ENCODE measurements at regions not wholly inside any gene's neighbourhood (a gene's known extent, or its start where the extent isn't known, plus 50 kb on each side); places are given as distances from the start of the nearest gene placed in this dataset.

DNA sequence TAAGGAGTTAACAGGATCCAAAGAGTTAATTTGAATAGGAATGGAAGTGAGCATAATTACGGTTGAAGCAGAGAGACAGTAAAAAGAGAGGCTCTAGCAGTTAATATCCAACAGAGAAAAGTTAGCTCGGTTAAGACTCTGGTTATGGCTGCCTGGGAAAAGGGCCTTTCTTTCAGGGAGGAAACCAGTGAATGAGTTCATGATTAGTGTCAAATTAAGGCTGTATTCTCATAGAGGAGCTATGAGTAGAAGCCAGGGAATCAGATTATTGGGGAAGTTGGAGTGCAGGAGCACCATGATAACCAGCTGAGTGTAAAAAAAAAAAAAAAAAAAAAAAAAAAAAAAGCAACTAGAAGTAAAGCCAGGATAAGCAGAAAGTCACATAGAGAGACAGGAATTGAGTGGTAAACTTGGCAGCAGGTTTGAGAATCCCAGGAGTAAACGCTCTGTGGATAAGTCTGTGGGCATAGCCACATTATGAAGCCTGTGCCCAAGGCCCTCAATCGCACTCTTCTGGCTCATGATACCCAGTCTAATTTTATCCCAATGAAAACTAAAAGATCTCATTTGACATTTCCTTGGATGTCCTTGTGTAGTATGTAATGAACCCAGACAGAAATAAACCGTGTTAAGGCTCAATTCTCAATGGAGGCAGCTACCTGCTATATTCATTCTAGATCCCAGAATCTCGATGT is 372.6 kb upstream of the MPDZ start:
- Mint-ChIP-seq H3K9me3 (peaks cover 11% of the 10 kb centered on the region), H3K36me3 (ENCODE audit: low read depth) (no peaks in the 10 kb centered on the region), H3K27me3 (no peaks in the 10 kb centered on the region), H3K4me3 (no peak overlapping the region), H3K27ac (no peak overlapping the region), H3K4me1 (no peaks in the 10 kb centered on the region)
- ChIA-PET CTCF (no interaction called here), POLR2A (no interaction called here)
- DNase-seq = no peak

DNA sequence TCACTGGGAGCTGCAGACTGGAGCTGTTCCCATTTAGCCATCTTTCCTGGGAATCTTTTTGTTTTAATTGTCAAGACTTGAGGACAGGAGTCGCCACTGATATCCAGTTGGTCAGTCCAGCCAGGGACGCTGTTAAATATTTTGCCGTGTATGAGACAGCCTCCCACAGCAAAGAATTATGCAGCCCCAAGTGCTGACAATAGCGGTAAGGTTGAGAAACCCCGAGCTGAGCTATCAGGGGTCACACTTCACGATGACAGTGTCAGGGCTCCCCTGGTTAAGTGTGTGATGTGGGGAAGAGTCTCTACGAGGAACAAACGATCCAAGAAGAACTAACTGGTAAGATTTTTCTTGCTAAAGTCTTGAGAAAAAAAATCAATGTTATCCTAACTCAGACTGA is 372.0 kb upstream of the MPDZ start:
- CTCF ChIA-PET = no interaction called here
- Mint-ChIP-seq H3K9me3 (peaks cover 11% of the 10 kb centered on the region), H3K27ac (no peak overlapping the region)

DNA sequence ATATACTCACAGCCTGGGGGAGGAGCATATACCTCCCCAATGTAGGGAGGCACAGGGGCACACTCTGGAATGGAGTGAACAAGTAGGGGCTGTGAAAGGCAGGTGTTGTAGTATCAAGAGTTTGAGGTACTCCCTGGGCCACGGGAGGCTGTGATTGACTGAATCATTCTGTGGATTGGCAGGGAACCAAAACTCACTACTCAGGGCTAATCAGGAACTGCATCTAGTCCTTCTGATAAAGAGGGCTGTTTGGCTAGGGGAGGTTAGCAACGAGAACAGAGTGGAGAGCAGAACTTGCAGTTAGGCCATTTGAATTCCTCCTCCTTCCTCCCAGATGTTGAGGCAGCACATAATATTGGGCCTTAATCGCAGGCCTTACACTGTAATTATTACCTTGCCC is 369.2 kb upstream of the MPDZ start:
- ChIA-PET CTCF (no interaction called here), POLR2A (no interaction called here)
- no peaks in the 10 kb centered on the region for H3K27me3 Mint-ChIP-seq
- H3K9me3 Mint-ChIP-seq = peaks cover 7% of the 10 kb centered on the region
- H3K4me1 Mint-ChIP-seq = no peaks in the 10 kb centered on the region
- no peaks in the 10 kb centered on the region for H3K36me3 Mint-ChIP-seq (ENCODE audit: low read depth)
- no peak overlapping the region for H3K4me3 Mint-ChIP-seq
- DNase-seq = no peak
- H3K27ac Mint-ChIP-seq = no peak overlapping the region

More for the DNA sequence above, 372.0 kb upstream of the MPDZ start:
- POLR2A ChIA-PET = no interaction called here
- no peaks in the 10 kb centered on the region for H3K36me3 Mint-ChIP-seq (ENCODE audit: low read depth)
- no peaks in the 10 kb centered on the region for H3K27me3 Mint-ChIP-seq
- no peak overlapping the region for H3K4me3 Mint-ChIP-seq
- H3K4me1 Mint-ChIP-seq = no peaks in the 10 kb centered on the region
- DNase-seq = no peak

DNA sequence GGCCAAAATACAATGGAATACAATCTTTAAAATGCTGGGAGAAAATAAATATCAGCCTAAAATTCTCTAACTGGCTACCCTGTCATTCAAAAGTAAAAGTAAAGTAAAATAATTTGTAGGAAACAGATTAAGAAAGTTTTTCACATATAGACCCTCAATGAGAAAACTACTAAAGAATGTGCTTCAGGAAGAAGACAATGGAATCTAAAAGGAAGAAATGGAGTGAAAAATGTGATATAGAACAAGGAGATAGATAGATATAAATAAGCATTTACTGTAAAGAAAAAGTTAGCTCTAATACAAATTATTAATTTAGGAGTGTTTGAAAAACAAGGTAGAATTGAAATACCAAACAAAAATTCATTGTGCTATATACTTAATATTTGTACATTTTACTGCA is 368.6 kb upstream of the MPDZ start:
- no peaks in the 10 kb centered on the region for H3K4me1 Mint-ChIP-seq
- no peak for DNase-seq
- CTCF ChIA-PET = no interaction called here
- no peak overlapping the region for H3K4me3 Mint-ChIP-seq
- no peaks in the 10 kb centered on the region for H3K36me3 Mint-ChIP-seq (ENCODE audit: low read depth)
- POLR2A ChIA-PET = no interaction called here
- H3K9me3 Mint-ChIP-seq = peaks cover 7% of the 10 kb centered on the region
- H3K27ac Mint-ChIP-seq = no peak overlapping the region
- H3K27me3 Mint-ChIP-seq = no peaks in the 10 kb centered on the region

DNA sequence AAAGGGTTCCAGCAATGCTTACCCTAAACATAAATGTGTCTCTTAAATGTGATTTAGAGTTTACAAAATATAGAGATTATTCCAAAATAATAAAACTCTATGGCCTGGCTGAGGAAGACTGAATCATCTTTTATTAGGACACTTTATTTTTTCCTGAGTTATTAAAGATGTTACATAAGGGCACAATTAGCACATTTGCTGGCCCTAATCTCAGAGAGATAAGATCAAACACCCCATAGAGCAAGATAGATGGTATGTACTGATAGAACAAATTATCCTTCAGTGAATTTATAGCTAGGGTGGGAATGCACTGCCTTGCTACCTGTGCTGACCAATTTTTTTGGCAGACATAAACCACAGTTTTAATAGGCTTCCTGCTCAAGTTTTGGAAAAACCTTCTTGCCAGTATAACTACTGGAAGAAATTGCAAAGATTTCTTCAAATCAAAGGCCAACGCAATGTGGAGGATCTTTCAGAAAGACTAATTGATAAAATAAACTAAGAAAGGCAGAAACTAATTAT is 367.1 kb upstream of the MPDZ start:
- Mint-ChIP-seq H3K4me3 (no peak overlapping the region), H3K36me3 (ENCODE audit: low read depth) (no peaks in the 10 kb centered on the region), H3K4me1 (no peaks in the 10 kb centered on the region), H3K27me3 (no peaks in the 10 kb centered on the region), H3K9me3 (peaks cover 1% of the 10 kb centered on the region), H3K27ac (no peak overlapping the region)
- POLR2A ChIA-PET = no interaction called here
- CTCF ChIA-PET = no interaction called here
- DNase-seq = no peak

DNA sequence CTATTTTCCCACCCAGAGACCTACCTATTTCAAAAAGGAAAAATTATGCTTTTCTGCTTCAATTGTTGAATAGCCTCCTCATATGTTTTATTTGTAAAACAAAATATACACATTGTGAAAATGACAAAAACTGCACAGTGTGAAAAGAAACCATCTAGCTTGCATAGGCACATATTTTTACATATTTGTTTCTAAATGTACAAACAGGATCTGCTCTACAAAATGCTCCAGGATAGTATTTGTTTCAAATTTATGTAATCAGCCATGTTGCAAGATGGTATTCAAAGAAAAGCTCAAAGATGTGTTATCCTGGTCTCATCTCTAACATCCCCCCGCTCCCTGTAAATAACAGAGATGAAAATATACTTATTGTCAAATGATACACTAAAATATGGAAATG is 366.1 kb upstream of the MPDZ start:
- Mint-ChIP-seq H3K36me3 (ENCODE audit: low read depth) (no peaks in the 10 kb centered on the region), H3K4me1 (no peaks in the 10 kb centered on the region), H3K27ac (no peak overlapping the region), H3K4me3 (no peak overlapping the region), H3K27me3 (no peaks in the 10 kb centered on the region), H3K9me3 (peaks cover 1% of the 10 kb centered on the region)
- ChIA-PET POLR2A (no interaction called here), CTCF (no interaction called here)
- DNase-seq = no peak

DNA sequence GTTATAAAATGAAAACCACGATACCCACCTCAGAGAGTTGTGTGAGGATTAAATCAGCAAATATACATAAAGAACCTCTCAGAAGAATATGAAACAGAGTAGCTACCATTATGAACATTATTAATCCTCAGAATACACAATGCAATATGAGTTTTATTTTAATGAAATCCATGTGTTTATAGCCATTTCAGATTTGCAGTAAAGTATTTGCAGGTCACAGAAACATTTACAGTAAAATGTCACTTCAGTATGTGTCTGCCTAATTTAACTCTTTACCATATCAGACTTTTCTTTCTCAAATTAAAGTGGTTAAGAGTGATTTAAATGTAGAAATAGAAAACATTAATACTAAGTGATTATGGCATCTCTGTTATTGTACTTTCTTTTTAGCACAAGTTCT is 365.2 kb upstream of the MPDZ start:
- no peaks in the 10 kb centered on the region for H3K27me3 Mint-ChIP-seq
- H3K4me3 Mint-ChIP-seq = no peak overlapping the region
- POLR2A ChIA-PET = no interaction called here
- H3K4me1 Mint-ChIP-seq = no peaks in the 10 kb centered on the region
- H3K9me3 Mint-ChIP-seq = peaks cover 1% of the 10 kb centered on the region
- no peak for DNase-seq
- H3K27ac Mint-ChIP-seq = no peak overlapping the region
- H3K36me3 Mint-ChIP-seq (ENCODE audit: low read depth) = no peaks in the 10 kb centered on the region
- CTCF ChIA-PET = no interaction called here

DNA sequence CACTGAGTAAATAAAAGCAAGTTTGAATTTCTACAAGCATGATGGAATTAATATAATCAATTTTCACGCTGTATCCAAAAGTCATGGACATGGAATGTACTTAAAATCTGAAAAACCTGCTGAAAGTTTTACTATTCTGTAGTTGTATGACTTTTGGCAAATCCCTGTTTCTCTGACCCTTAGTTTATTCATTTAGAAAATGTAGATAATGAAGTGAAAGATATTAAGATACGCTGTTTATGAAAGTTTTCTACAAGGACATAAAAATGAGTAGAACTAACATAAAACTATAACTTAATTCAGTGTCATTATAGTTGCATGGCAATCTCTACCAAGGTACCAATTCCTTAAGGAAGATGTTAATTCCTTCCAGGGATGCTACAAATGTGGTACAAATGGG is 363.2 kb upstream of the MPDZ start:
- H3K27me3 Mint-ChIP-seq = no peaks in the 10 kb centered on the region
- peaks cover 7% of the 10 kb centered on the region for H3K9me3 Mint-ChIP-seq
- CTCF ChIA-PET = no interaction called here
- no peaks in the 10 kb centered on the region for H3K4me1 Mint-ChIP-seq
- POLR2A ChIA-PET = no interaction called here
- DNase-seq = no peak
- no peak overlapping the region for H3K4me3 Mint-ChIP-seq
- no peak overlapping the region for H3K27ac Mint-ChIP-seq
- H3K36me3 Mint-ChIP-seq (ENCODE audit: low read depth) = no peaks in the 10 kb centered on the region

DNA sequence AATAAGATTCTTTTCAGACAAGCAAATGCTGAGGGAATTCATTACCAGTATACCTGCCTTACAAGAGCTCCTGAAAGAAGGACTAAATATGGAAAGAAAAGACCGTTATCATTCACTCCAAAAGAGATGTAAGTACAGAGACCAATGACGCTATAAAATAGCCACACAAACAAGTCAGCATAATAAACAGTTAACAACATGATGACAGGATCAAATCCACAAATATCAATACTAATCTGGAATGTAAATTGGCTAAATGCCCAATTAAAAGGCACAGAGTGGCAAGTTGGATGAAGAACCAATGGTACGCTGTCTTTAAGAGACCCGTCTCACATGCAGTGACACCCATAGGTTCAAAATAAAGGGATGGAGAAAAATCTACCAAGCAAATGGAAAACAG is 349.6 kb upstream of the MPDZ start:
- H3K36me3 Mint-ChIP-seq (ENCODE audit: low read depth) = no peaks in the 10 kb centered on the region
- H3K27ac Mint-ChIP-seq = no peak overlapping the region
- DNase-seq = no peak
- H3K4me1 Mint-ChIP-seq = no peaks in the 10 kb centered on the region
- ChIA-PET POLR2A (no interaction called here), CTCF (no interaction called here)
- H3K4me3 Mint-ChIP-seq = no peak overlapping the region
- H3K9me3 Mint-ChIP-seq = peaks cover 9% of the 10 kb centered on the region
- no peaks in the 10 kb centered on the region for H3K27me3 Mint-ChIP-seq

DNA sequence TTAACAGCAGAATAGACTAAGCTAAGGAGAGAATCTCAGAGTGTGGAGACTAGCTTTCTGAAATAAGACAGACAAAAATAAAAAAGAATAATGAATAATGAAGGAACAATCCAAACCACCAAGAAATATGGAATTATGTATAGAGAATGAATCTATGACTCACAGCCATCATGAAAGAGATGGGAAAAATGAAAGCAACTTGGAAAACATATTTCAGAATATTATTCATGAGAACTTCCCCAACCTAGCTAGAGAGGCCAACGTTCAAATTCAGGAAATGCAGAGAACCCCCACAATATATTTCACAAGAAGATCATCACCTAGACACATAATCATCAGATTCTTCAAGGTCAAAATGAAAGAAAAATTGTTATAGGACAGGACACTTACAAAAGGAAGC is 349.0 kb upstream of the MPDZ start:
- Mint-ChIP-seq H3K9me3 (peaks cover 9% of the 10 kb centered on the region), H3K4me3 (no peak overlapping the region), H3K27me3 (no peaks in the 10 kb centered on the region), H3K36me3 (ENCODE audit: low read depth) (no peaks in the 10 kb centered on the region), H3K4me1 (no peaks in the 10 kb centered on the region), H3K27ac (no peak overlapping the region)
- DNase-seq = no peak
- CTCF ChIA-PET = no interaction called here
- POLR2A ChIA-PET = no interaction called here

DNA sequence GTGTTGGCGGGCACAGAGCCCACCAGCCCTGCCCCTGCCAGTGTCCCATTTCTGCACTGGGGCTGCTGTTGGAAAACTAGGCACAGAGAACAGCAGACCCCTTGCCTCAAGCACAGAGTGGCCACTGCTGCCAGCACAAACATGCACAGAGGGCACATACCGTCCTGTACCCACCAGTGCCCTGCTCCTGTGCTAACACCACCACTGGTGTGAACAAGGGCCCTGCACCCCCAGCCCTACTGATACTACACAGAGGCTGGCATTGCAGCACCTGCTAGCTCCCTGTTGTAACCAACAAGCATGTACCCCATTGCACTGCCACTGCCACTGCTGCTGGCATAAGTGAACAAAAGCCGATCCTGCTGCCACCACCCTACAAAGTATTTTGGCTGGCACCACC is 348.0 kb upstream of the MPDZ start:
- H3K4me1 Mint-ChIP-seq = no peaks in the 10 kb centered on the region

DNA sequence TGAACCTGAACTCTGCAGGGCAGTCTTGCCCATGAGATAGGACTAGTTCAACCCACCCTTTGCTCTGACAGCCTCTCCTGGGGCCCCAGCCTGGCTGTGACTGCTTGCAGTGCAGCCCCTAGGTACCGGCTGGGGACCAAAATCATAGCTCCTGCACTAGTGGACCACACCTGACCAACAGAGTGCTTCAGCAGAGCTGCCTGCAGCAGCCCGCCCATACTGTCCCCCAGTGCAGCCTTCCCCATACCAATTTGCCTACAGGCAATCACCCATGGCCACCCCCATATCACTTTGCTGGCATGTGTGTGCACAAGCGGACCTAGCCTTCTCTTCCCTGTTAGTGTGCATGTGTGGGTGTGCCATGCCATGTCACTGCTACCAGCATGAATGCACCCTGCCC is 347.6 kb upstream of the MPDZ start:
- no peaks in the 10 kb centered on the region for H3K36me3 Mint-ChIP-seq (ENCODE audit: low read depth)
- H3K27ac Mint-ChIP-seq = no peak overlapping the region
- DNase-seq = no peak
- H3K4me1 Mint-ChIP-seq = no peaks in the 10 kb centered on the region
- H3K9me3 Mint-ChIP-seq = peaks cover 9% of the 10 kb centered on the region
- H3K27me3 Mint-ChIP-seq = no peaks in the 10 kb centered on the region
- H3K4me3 Mint-ChIP-seq = no peak overlapping the region
- POLR2A ChIA-PET = no interaction called here
- CTCF ChIA-PET = no interaction called here

More for the DNA sequence above, 348.0 kb upstream of the MPDZ start:
- Mint-ChIP-seq H3K27me3 (no peaks in the 10 kb centered on the region), H3K4me3 (no peak overlapping the region), H3K27ac (no peak overlapping the region), H3K36me3 (ENCODE audit: low read depth) (no peaks in the 10 kb centered on the region), H3K9me3 (peaks cover 9% of the 10 kb centered on the region)
- CTCF ChIA-PET = no interaction called here
- POLR2A ChIA-PET = no interaction called here
- DNase-seq = no peak

DNA sequence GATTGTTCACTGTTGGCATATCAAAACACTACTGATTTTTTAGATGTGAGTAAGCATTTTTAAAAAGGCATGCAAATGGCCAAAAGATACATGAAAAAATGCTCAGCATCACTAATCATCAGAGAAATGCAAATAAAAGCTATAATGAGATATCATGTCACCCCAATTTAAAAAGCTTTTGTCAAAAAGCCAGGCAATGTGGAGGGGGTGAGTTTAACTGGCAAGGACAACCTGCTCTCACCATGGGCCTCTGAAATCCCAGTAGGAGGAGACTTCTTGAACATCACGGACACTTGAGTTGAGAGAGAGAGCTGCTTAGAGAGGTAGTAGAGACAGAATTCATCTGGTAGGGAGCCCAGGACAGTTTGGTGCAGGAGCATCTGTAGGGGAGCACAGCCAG is 347.1 kb upstream of the MPDZ start:
- Mint-ChIP-seq H3K27ac (no peak overlapping the region), H3K4me1 (no peaks in the 10 kb centered on the region), H3K4me3 (no peak overlapping the region), H3K9me3 (peaks cover 6% of the 10 kb centered on the region), H3K36me3 (ENCODE audit: low read depth) (no peaks in the 10 kb centered on the region), H3K27me3 (no peaks in the 10 kb centered on the region)
- ChIA-PET CTCF (no interaction called here), POLR2A (no interaction called here)
- DNase-seq = no peak

DNA sequence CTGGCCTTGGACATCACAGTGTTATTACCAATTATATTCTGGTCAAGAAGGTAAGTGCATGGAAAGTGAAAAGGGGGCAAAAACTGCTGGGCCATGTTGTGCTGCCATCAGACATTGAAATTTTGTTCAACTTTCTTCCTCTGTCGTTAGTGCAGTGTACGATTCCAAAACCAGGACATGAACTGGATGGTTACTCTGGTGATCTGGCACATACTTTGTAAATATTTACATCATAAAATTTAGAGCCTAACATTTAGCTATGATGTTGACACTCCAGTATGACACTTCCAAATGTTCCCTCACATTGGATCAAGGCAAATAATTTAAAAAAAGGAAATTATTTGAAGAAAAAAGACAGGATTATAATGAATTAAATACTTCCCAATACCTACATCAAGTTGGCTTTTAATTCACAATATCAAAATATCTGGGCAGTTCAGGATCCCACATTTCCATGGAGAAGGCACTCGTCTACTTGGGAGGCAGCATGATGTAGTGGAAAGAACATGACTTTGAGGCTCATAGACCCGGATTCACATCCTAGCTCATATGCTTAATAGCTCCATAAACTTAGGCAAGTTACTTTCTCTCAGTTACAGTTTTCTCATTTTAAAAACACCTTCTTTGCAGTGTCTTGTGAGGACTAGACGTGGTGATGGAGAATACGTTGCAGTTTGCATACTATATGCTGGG is 342.5 kb upstream of the MPDZ start:
- ChIA-PET POLR2A (no interaction called here), CTCF (no interaction called here)
- H3K27me3 Mint-ChIP-seq = no peaks in the 10 kb centered on the region
- no peak overlapping the region for H3K27ac Mint-ChIP-seq
- H3K4me3 Mint-ChIP-seq = no peak overlapping the region
- H3K9me3 Mint-ChIP-seq = peaks cover 3% of the 10 kb centered on the region
- H3K4me1 Mint-ChIP-seq = no peaks in the 10 kb centered on the region
- DNase-seq = no peak
- no peaks in the 10 kb centered on the region for H3K36me3 Mint-ChIP-seq (ENCODE audit: low read depth)

All from activated CD4-positive, alpha-beta memory T cell treated with anti-CD3 and anti-CD28 coated beads, Interleukin-2, amount 10 ng/mL, durations not matched to agents 7 days and 5 days (primary cell).